ENCODE measurements at regions not wholly inside any gene's neighbourhood (a gene's known extent, or its start where the extent isn't known, plus 50 kb on each side); places are given as distances from the start of the nearest gene placed in this dataset.

DNA sequence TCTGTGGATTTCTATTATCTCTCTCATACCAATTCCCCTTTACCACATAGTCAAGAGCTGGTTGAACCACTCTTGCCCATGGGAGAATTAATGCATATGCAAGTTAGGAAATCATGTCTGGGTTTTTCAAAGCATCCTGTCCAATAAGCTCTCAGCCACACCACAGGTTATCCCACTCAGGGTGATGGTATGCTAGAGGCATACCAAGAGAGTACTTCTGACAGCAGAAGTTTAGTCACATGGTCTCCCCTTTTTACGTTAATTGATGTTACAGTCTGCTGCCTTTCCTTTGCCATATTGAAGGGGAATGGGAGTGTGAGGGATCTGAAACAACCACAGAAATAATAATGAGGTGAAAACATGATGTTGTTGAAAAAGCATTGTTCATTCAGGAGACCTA is 135.8 kb upstream of the PBX1 start:
- POLR2A ChIA-PET = no interaction called here
- no peak for DNase-seq (ENCODE audit: extremely low spot score)
- CTCF ChIA-PET = no interaction called here
- TF ChIP-seq, protein P1, sequence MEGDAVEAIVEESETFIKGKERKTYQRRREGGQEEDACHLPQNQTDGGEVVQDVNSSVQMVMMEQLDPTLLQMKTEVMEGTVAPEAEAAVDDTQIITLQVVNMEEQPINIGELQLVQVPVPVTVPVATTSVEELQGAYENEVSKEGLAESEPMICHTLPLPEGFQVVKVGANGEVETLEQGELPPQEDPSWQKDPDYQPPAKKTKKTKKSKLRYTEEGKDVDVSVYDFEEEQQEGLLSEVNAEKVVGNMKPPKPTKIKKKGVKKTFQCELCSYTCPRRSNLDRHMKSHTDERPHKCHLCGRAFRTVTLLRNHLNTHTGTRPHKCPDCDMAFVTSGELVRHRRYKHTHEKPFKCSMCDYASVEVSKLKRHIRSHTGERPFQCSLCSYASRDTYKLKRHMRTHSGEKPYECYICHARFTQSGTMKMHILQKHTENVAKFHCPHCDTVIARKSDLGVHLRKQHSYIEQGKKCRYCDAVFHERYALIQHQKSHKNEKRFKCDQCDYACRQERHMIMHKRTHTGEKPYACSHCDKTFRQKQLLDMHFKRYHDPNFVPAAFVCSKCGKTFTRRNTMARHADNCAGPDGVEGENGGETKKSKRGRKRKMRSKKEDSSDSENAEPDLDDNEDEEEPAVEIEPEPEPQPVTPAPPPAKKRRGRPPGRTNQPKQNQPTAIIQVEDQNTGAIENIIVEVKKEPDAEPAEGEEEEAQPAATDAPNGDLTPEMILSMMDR (IDR thresholded peaks at IDR 0.05; ENCODE audit: control extremely low read depth, extremely low read depth, low read depth, missing control alignments) = no peak

DNA sequence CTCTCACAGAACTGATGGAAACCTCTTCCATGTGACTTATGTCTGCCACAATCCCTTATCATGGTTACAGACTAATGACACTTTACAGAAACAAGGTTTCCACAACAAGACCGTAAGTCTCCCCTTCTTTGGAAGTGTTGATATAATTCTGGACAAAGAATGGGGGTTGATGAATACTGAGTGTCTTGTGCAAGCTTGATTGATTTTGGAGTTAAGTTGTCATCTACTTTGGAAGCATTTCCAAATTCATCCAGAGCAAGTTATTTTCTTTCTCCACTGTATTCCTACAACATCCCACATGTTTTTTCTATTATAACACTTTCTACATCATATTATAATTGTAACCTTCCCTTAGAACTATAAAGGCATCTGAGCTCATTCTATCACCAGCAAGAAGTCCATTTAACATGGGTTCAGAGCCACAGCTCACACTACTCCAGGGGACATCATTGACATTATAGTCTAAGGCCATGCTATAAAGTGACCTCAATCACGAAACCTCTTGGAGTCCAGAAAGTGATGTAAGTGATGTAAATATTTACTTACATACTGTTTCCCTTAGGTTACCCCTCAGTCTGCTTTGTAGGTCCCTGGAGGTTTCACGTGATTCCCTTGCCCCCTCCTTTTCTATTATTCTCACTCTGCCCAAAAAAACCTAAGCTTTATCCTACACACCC is 125.7 kb upstream of the PBX1 start:
- TF ChIP-seq, protein P1 (IDR thresholded peaks at IDR 0.05; ENCODE audit: control extremely low read depth, extremely low read depth, low read depth, missing control alignments) = no peak
- DNase-seq (ENCODE audit: extremely low spot score) = no peak
- POLR2A ChIA-PET = no interaction called here
- CTCF ChIA-PET = interaction anchor here (1.1 kb wide), 1 partner anchor 14 kb away, joined by 6 read pairs; no protein-coding TSS in a partner anchor

DNA sequence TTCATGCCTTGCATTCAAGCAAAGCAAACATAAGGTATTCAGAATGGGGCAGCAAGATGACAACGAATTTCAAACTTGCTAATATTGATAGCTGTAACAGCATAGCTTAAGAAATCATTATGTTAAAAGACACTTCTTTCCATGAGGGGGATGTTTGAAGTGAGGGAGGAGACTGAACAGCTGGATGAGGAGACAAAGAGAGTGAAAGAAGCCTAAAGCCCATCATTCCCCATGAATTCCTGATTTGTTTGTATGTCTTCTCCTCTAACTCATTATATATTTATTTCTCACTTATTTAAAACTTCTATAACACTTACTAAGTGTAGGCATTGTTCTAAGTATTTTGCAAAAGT is 125.2 kb upstream of the PBX1 start:
- DNase-seq (ENCODE audit: extremely low spot score) = no peak
- ChIA-PET POLR2A (no interaction called here), CTCF (interaction anchor here (1.1 kb wide), 1 partner anchor 14 kb away, joined by 6 read pairs; no protein-coding TSS in a partner anchor)
- TF ChIP-seq, protein P1 (IDR thresholded peaks at IDR 0.05; ENCODE audit: control extremely low read depth, extremely low read depth, low read depth, missing control alignments) = no peak

DNA sequence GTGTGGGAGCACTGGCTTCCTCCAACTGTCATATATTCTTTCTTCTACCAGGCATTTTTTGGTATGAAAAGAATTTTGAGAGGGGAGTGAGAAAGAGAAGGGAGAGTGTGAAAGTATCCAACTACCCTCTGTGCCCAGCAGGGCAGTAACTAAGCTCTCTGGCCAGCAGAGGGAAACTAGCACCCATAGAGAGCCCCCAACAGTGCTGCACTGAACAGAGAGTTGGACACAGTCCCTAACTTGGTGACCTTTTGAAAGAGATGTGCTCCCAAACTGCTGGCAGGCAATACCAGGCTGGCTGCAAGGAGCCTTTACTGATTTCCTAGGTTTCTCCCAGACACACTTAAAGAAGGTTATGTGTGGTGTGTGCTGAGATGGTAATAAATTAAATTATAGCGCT is 118.8 kb upstream of the PBX1 start:
- ChIA-PET CTCF (interaction anchor here (1.4 kb wide), 1 partner anchor 10 kb away, joined by 3 read pairs; no protein-coding TSS in a partner anchor), POLR2A (no interaction called here)
- no peak for DNase-seq (ENCODE audit: extremely low spot score)
- TF ChIP-seq, protein P1 (IDR thresholded peaks at IDR 0.05; ENCODE audit: control extremely low read depth, extremely low read depth, low read depth, missing control alignments) = no peak

DNA sequence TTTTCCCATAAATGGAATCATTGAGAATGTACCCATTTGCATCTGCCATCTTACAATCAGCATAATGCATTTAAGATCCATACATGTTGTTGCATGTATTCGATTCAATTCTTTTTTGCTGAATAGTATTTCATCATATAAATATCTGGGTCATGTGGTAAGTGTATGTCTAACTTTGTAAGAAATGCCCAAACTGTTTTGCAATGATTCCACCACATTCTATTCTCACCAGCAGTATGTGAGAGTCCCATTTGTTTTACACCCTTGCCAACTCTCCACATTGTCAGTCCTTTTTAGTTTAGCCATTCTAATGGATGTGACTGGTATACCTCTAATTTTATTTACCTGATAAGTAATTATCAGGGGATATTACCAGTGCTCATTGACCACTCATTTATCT is 115.8 kb upstream of the PBX1 start:
- CTCF ChIA-PET = no interaction called here
- no peak for DNase-seq (ENCODE audit: extremely low spot score)
- POLR2A ChIA-PET = no interaction called here
- TF ChIP-seq, protein P1 (IDR thresholded peaks at IDR 0.05; ENCODE audit: control extremely low read depth, extremely low read depth, low read depth, missing control alignments) = no peak

DNA sequence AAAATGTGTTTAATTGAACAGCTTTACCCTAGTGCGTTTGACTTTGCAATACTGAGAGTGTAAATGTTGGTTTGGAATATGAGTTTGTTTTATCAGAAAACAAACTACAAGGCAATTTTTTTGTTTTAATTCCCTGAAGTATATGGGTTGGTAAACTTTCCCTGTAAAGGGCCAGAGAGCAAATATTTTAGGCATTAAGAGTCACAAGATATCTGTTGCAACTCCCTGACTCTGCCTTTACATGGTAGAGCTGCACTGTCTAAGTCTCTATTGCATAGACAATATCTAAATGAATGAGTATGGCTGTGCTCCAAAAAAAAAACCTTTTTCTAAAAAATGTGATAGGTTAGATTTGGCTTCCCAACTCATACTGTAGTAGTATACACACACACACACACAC is 115.1 kb upstream of the PBX1 start:
- TF ChIP-seq, protein P1 (IDR thresholded peaks at IDR 0.05; ENCODE audit: control extremely low read depth, extremely low read depth, low read depth, missing control alignments) = no peak
- no peak for DNase-seq (ENCODE audit: extremely low spot score)
- CTCF ChIA-PET = no interaction called here
- POLR2A ChIA-PET = no interaction called here
